GM21360 (cell line): ENCODE measurements at regions not wholly inside any gene's neighbourhood (a gene's known extent, or its start where the extent isn't known, plus 50 kb on each side); places are given as distances from the start of the nearest gene placed in this dataset.

Experiments
- ATAC-seq: cut with Tn5 transposase; IDR thresholded peaks from one replicate; pipeline ENCODE4 v1.9.1; 2021; ENCODE audit warnings: mild to moderate bottlenecking, moderate library complexity; ENCODE audit not compliant: unreplicated experiment

GRCh38 chr2:198316852-198317396 lies 512.5 kb downstream of the PLCL1 start:
- no peak for ATAC-seq

- ATAC-seq = no peak
Observed at GRCh38 chr2:198315791-198316630, 511.6 kb downstream of the PLCL1 start.

GRCh38 chr2:198314559-198315153 lies 510.3 kb downstream of the PLCL1 start:
- ATAC-seq = peak; percentile 59

- no peak for ATAC-seq
Observed at GRCh38 chr2:198312596-198313483, 508.4 kb downstream of the PLCL1 start.

- ATAC-seq = no peak
Observed at GRCh38 chr2:198311020-198311419, 506.6 kb downstream of the PLCL1 start.

- ATAC-seq = no peak
Observed at GRCh38 chr2:198309673-198310280, 505.4 kb downstream of the PLCL1 start.

- no peak for ATAC-seq
Observed at GRCh38 chr2:198309081-198309480, 504.7 kb downstream of the PLCL1 start.

- ATAC-seq = no peak
Observed at GRCh38 chr2:198308368-198308767, 504.0 kb downstream of the PLCL1 start.

- ATAC-seq = no peak
Observed at GRCh38 chr2:198307093-198307492, 502.7 kb downstream of the PLCL1 start.

- ATAC-seq = no peak
Observed at GRCh38 chr2:198304859-198305258, 500.5 kb downstream of the PLCL1 start.

GRCh38 chr2:198297350-198297749 lies 493.0 kb downstream of the PLCL1 start:
- ATAC-seq = peak; percentile 38

GRCh38 chr2:198296665-198297308 lies 492.4 kb downstream of the PLCL1 start:
- peak; percentile 80 for ATAC-seq

GRCh38 chr2:198293281-198293680 lies 488.9 kb downstream of the PLCL1 start:
- ATAC-seq = no peak

GRCh38 chr2:198289811-198290210 lies 485.4 kb downstream of the PLCL1 start:
- no peak for ATAC-seq

GRCh38 chr2:198287706-198288105 lies 483.3 kb downstream of the PLCL1 start:
- no peak for ATAC-seq

- ATAC-seq = no peak
Observed at GRCh38 chr2:198285216-198285615, 480.8 kb downstream of the PLCL1 start.

- no peak for ATAC-seq
Observed at GRCh38 chr2:198283146-198283545, 478.8 kb downstream of the PLCL1 start.

GRCh38 chr2:198282061-198282460 lies 477.7 kb downstream of the PLCL1 start:
- no peak for ATAC-seq

GRCh38 chr2:198280145-198280544 lies 475.8 kb downstream of the PLCL1 start:
- no peak for ATAC-seq

- ATAC-seq = no peak
Observed at GRCh38 chr2:198279026-198279425, 474.6 kb downstream of the PLCL1 start.
